Stomach (tissue), 4 donors: ENCODE measurements at regions not wholly inside any gene's neighbourhood (a gene's known extent, or its start where the extent isn't known, plus 50 kb on each side); places are given as distances from the start of the nearest gene placed in this dataset.
"Not testable (repeated sequence)": the region's sequence is repeated elsewhere in the genome, so short reads cannot be mapped to it uniquely, and the experiment has no call there.

Source experiments
- POLR2AphosphoS5 ChIP-seq, 3 donors: sonication (generic); formaldehyde crosslinking; IDR thresholded peaks; one replicate each; pipeline ENCODE4 v1.6.1; 2016; ENCODE audit warnings: antibody characterized with exemption in 3 of 3
- TF ChIP-seq, protein P1 (sequence below), 7 experiments: fragments of 450-650 bp in 4 of 7; fragments of 200-600 bp in 3 of 7; sonication (generic) in 3 of 7; IDR thresholded peaks; one replicate each; pipeline ENCODE4 v1.5.1; 2016 to 2019; ENCODE audit warnings: antibody characterized with exemption in 7 of 7, control low read depth in 2 of 7, mild to moderate bottlenecking in 1 of 7

DNA sequence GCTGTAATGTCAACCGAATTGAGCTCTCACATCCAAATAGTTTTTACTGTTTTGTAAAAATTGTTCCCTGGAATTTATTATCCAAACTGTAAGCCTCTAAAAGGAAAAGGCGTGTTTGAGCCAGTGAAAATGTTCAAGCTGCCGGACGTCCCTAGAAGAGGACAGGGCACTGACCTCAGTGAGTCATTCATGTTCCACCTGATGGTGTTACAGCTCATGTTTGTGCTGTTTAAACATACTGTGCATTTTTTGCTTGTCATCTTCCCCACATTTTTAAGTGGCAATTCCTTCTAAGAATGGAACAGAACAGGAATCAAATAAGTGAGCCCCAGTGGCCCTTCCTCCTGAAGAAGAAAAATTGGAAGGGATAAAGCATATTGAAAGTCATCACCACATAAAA is 239.6 kb downstream of the ZNF37A start:
- TF ChIP-seq, protein P1, sequence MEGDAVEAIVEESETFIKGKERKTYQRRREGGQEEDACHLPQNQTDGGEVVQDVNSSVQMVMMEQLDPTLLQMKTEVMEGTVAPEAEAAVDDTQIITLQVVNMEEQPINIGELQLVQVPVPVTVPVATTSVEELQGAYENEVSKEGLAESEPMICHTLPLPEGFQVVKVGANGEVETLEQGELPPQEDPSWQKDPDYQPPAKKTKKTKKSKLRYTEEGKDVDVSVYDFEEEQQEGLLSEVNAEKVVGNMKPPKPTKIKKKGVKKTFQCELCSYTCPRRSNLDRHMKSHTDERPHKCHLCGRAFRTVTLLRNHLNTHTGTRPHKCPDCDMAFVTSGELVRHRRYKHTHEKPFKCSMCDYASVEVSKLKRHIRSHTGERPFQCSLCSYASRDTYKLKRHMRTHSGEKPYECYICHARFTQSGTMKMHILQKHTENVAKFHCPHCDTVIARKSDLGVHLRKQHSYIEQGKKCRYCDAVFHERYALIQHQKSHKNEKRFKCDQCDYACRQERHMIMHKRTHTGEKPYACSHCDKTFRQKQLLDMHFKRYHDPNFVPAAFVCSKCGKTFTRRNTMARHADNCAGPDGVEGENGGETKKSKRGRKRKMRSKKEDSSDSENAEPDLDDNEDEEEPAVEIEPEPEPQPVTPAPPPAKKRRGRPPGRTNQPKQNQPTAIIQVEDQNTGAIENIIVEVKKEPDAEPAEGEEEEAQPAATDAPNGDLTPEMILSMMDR (IDR thresholded peaks at IDR 0.05): not testable (repeated sequence)
- TF ChIP-seq POLR2AphosphoS5 (IDR thresholded peaks at IDR 0.05): not testable (repeated sequence)
